OCI-LY1 (cell line): ENCODE measurements at regions not wholly inside any gene's neighbourhood (a gene's known extent, or its start where the extent isn't known, plus 50 kb on each side); places are given as distances from the start of the nearest gene placed in this dataset.

Experiments
- H2AFZ ChIP-seq: fragments of 200-600 bp; sonication (generic), shearing (Covaris generic); 2 replicates; pipeline ENCODE4 v1.6.0; 2014; ENCODE audit warnings: antibody characterized with exemption, mild to moderate bottlenecking, low read length
- H3F3A ChIP-seq: fragments of 200-600 bp; sonication (generic), shearing (Covaris generic); 2 replicates; pipeline ENCODE4 v1.6.0; 2014; ENCODE audit warnings: mild to moderate bottlenecking, antibody characterized with exemption, low read length, moderate library complexity; ENCODE audit not compliant: insufficient read depth
- H3K27ac ChIP-seq: fragments of 200-600 bp; sonication (generic); 2 replicates; pipeline ENCODE4 v1.5.1; 2014; ENCODE audit warnings: low read length, mixed run types, mild to moderate bottlenecking, low read depth; ENCODE audit not compliant: poor library complexity, severe bottlenecking
- H3K27me3 ChIP-seq: fragments of 200-600 bp; sonication (generic); 2 replicates; pipeline ENCODE4 v1.6.0; 2014; ENCODE audit warnings: antibody characterized with exemption, mild to moderate bottlenecking, low read length, moderate library complexity; ENCODE audit not compliant: insufficient read depth
- H3K36me3 ChIP-seq: fragments of 200-600 bp; sonication (generic); 2 replicates; pipeline ENCODE4 v1.6.1; 2014; ENCODE audit warnings: mild to moderate bottlenecking, antibody characterized with exemption, low read length, moderate library complexity, mixed read lengths; ENCODE audit not compliant: insufficient read depth
- H3K4me1 ChIP-seq: fragments of 200-600 bp; sonication (generic); 2 replicates; pipeline ENCODE4 v1.5.1; 2014; ENCODE audit warnings: mild to moderate bottlenecking, low read length, moderate library complexity; ENCODE audit not compliant: insufficient read depth, severe bottlenecking
- H3K4me2 ChIP-seq: fragments of 200-600 bp; sonication (generic), shearing (Covaris generic); 2 replicates; pipeline ENCODE4 v1.6.1; 2014; ENCODE audit warnings: low read length
- H3K4me3 ChIP-seq: fragments of 200-600 bp; sonication (generic); 2 replicates; pipeline ENCODE4 v1.5.1; 2014; ENCODE audit warnings: low read length, low read depth, mild to moderate bottlenecking, mixed read lengths; ENCODE audit not compliant: poor library complexity, severe bottlenecking
- H3K79me2 ChIP-seq: fragments of 200-600 bp; shearing (Covaris generic); 2 replicates; pipeline ENCODE4 v1.6.1; 2016; ENCODE audit warnings: mixed run types, low read length, mixed read lengths; ENCODE audit not compliant: insufficient read depth
- H3K9ac ChIP-seq: fragments of 200-600 bp; sonication (generic), shearing (Covaris generic); 2 replicates; pipeline ENCODE4 v1.6.1; 2014; ENCODE audit warnings: mild to moderate bottlenecking, low read length, mixed read lengths
- H3K9me2 ChIP-seq: fragments of 200-600 bp; sonication (generic), shearing (Covaris generic); 2 replicates; pipeline ENCODE4 v1.6.1; 2014; ENCODE audit warnings: low read depth, mild to moderate bottlenecking, low read length, mixed read lengths
- H3K9me3 ChIP-seq: fragments of 200-600 bp; shearing (Covaris generic); 2 replicates; pipeline ENCODE4 v1.6.1; 2014; ENCODE audit warnings: low read length, mixed read lengths
- H4K20me1 ChIP-seq: fragments of 200-600 bp; sonication (generic), shearing (Covaris generic); 2 replicates; pipeline ENCODE4 v1.6.0; 2016; ENCODE audit warnings: mild to moderate bottlenecking, low read length; ENCODE audit not compliant: insufficient read depth
- CTCF ChIP-seq: fragments of 200-600 bp; sonication (generic), shearing (Covaris generic); IDR thresholded peaks from 2 replicates; pipeline ENCODE4 v1.5.1; 2017; ENCODE audit warnings: mild to moderate bottlenecking, antibody characterized with exemption, low read length, moderate library complexity, mixed read lengths
- EZH2 ChIP-seq: fragments of 200-600 bp; sonication (generic), shearing (Covaris generic); IDR thresholded peaks from 2 replicates; pipeline ENCODE4 v1.8.0; 2017; ENCODE audit warnings: borderline replicate concordance, mixed run types, mild to moderate bottlenecking, antibody characterized with exemption, low read length, moderate library complexity, mixed read lengths

- no peak overlapping the region for H3K4me3 ChIP-seq
- H4K20me1 ChIP-seq = no peaks in the 10 kb centered on the region
- TF ChIP-seq EZH2 (no peak), CTCF (no peak)
- H2AFZ ChIP-seq = no peak overlapping the region
- no peak overlapping the region for H3K9ac ChIP-seq
- no peaks in the 10 kb centered on the region for H3F3A ChIP-seq
- no peaks in the 10 kb centered on the region for H3K4me1 ChIP-seq
- no peaks in the 10 kb centered on the region for H3K27me3 ChIP-seq
- H3K4me2 ChIP-seq = no peak overlapping the region
- H3K9me3 ChIP-seq = no peaks in the 10 kb centered on the region
- H3K9me2 ChIP-seq = no peaks in the 10 kb centered on the region
- H3K36me3 ChIP-seq = no peaks in the 10 kb centered on the region
- H3K79me2 ChIP-seq = no peaks in the 10 kb centered on the region
- no peak overlapping the region for H3K27ac ChIP-seq
Observed at GRCh38 chr11:37747121-37747520, 1149.1 kb upstream of the RAG2 start.

GRCh38 chr11:37727371-37727770 is 1129.3 kb upstream of the RAG2 start:
- Histone ChIP-seq H3K9ac (no peak overlapping the region), H3K27me3 (no peaks in the 10 kb centered on the region), H3K9me2 (no peaks in the 10 kb centered on the region), H3F3A (no peaks in the 10 kb centered on the region), H3K36me3 (no peaks in the 10 kb centered on the region), H3K9me3 (no peaks in the 10 kb centered on the region), H4K20me1 (no peaks in the 10 kb centered on the region), H3K4me3 (no peak overlapping the region), H3K79me2 (no peaks in the 10 kb centered on the region), H3K4me1 (no peaks in the 10 kb centered on the region), H3K4me2 (no peak overlapping the region), H2AFZ (no peak overlapping the region), H3K27ac (no peak overlapping the region)
- no peak for TF ChIP-seq CTCF
- no peak for TF ChIP-seq EZH2

GRCh38 chr11:37724315-37724714 is 1126.3 kb upstream of the RAG2 start:
- H3K9me2 ChIP-seq = no peaks in the 10 kb centered on the region
- no peak for TF ChIP-seq EZH2
- no peak for TF ChIP-seq CTCF
- H3K36me3 ChIP-seq = no peaks in the 10 kb centered on the region
- H3K9me3 ChIP-seq = no peaks in the 10 kb centered on the region
- no peaks in the 10 kb centered on the region for H3K4me1 ChIP-seq
- H3K9ac ChIP-seq = no peak overlapping the region
- no peak overlapping the region for H2AFZ ChIP-seq
- H3K4me3 ChIP-seq = no peak overlapping the region
- H3F3A ChIP-seq = no peaks in the 10 kb centered on the region
- no peak overlapping the region for H3K4me2 ChIP-seq
- no peak overlapping the region for H3K27ac ChIP-seq
- H3K27me3 ChIP-seq = no peaks in the 10 kb centered on the region
- H3K79me2 ChIP-seq = no peaks in the 10 kb centered on the region
- H4K20me1 ChIP-seq = no peaks in the 10 kb centered on the region
